H1 (cell line): ENCODE measurements at regions not wholly inside any gene's neighbourhood (a gene's known extent, or its start where the extent isn't known, plus 50 kb on each side); places are given as distances from the start of the nearest gene placed in this dataset.

ENCODE experiments used
- CTCF ChIA-PET: fragments of 300-600 bp; sonication (Branson Sonifier 250); formaldehyde crosslinking; loops from one replicate; lab custom pipeline; 2021; ENCODE audit not compliant: partially characterized antibody; lab: Charles Lee
- POLR2A ChIA-PET: fragments of 300-600 bp; sonication (Branson Sonifier 250); formaldehyde crosslinking; loops from one replicate; lab custom pipeline; 2021; ENCODE audit warnings: inconsistent platforms; ENCODE audit not compliant: partially characterized antibody; lab: Charles Lee
- DNase-seq, 2 experiments: peaks; one replicate each; pipeline versions ENCODE4 v3.0.0 to v3.0.0-alpha.2; 2010 to 2022; ENCODE audit warnings: low spot score in 2 of 2, low read depth in 1 of 2, mixed read lengths in 1 of 2
- FAIRE-seq: peaks from 2 replicates; lab custom pipeline; 2011; peaks lifted over from hg19 to GRCh38; lab: Jason Lieb, UNC
- H2AFZ ChIP-seq: 2 replicates; pipeline ENCODE4 v1.8.1; 2012; ENCODE audit warnings: low read length, inconsistent platforms
- H2AK5ac ChIP-seq: 2 replicates; pipeline ENCODE4 v1.6.1; 2013; ENCODE audit warnings: low read depth, low read length
- H2BK120ac ChIP-seq: replicated peaks from 2 replicates; pipeline ENCODE3; 2013; ENCODE audit warnings: low read depth, low read length, inconsistent platforms
- H2BK12ac ChIP-seq: 2 replicates; pipeline ENCODE4 v1.6.1; 2013; ENCODE audit warnings: low read depth, low read length
- H2BK15ac ChIP-seq: 2 replicates; pipeline ENCODE4 v1.6.1; 2013; ENCODE audit warnings: low read length
- H2BK20ac ChIP-seq: 2 replicates; pipeline ENCODE4 v1.6.1; 2013; ENCODE audit warnings: low read length
- H2BK5ac ChIP-seq: 2 replicates; pipeline ENCODE4 v1.6.1; 2013; ENCODE audit warnings: low read depth, low read length
- H3K14ac ChIP-seq: 2 replicates; pipeline ENCODE4 v1.6.1; 2013; ENCODE audit warnings: inconsistent platforms; ENCODE audit not compliant: insufficient read length
- H3K18ac ChIP-seq: 2 replicates; pipeline ENCODE4 v1.6.1; 2013; ENCODE audit warnings: low read length; ENCODE audit errors: extremely low read depth
- H3K23ac ChIP-seq: 2 replicates; pipeline ENCODE4 v1.6.1; 2013; ENCODE audit warnings: inconsistent platforms; ENCODE audit not compliant: insufficient read length
- H3K23me2 ChIP-seq: 2 replicates; pipeline ENCODE4 v1.6.1; 2013; ENCODE audit warnings: low read depth, low read length
- H3K27ac ChIP-seq: 2 replicates; pipeline ENCODE4 v1.6.1; 2011; ENCODE audit warnings: low read depth, low read length, inconsistent platforms
- H3K27me3 ChIP-seq, 4 experiments: replicated peaks in 1 of 4; 1 replicate in 1 of 4; 2 replicates in 3 of 4; pipeline versions ENCODE4 v1.6.1 to v1.8.1; 2011 to 2013; ENCODE audit warnings: low read length in 3 of 4, mild to moderate bottlenecking in 3 of 4, inconsistent platforms in 2 of 4, mixed read lengths in 2 of 4, moderate library complexity in 1 of 4; ENCODE audit not compliant: control insufficient read depth in 3 of 4, insufficient read depth in 3 of 4; ENCODE audit errors: extremely low read depth in 1 of 4
- H3K36me3 ChIP-seq, 4 experiments: 2 replicates each; pipeline versions ENCODE4 v1.6.1 to v1.8.1; 2011 to 2013; ENCODE audit warnings: mild to moderate bottlenecking in 4 of 4, low read length in 3 of 4, moderate library complexity in 2 of 4, control low read depth in 1 of 4, inconsistent platforms in 1 of 4; ENCODE audit not compliant: insufficient read depth in 4 of 4, control insufficient read depth in 2 of 4
- H3K4ac ChIP-seq: replicated peaks from 2 replicates; pipeline ENCODE3; 2013; ENCODE audit warnings: low read length, low read depth, mixed read lengths, inconsistent platforms; ENCODE audit not compliant: insufficient read length
- H3K4me1 ChIP-seq, 4 experiments: replicated peaks in 1 of 4; 1 replicate in 1 of 4; 2 replicates in 3 of 4; pipeline versions ENCODE4 v1.6.1 to v1.8.1; 2011 to 2013; ENCODE audit warnings: low read length in 3 of 4, inconsistent platforms in 2 of 4, mixed read lengths in 1 of 4; ENCODE audit not compliant: insufficient read depth in 4 of 4, control insufficient read depth in 3 of 4
- H3K4me2 ChIP-seq, 2 experiments: 2 replicates each; pipeline versions ENCODE4 v1.6.1 to v1.8.1; 2011 to 2013; ENCODE audit warnings: low read depth in 2 of 2, low read length in 2 of 2, control low read depth in 1 of 2, inconsistent platforms in 1 of 2, mild to moderate bottlenecking in 1 of 2; ENCODE audit not compliant: insufficient read depth in 1 of 2
- H3K4me3 ChIP-seq, 4 experiments: fragments of 200-600, 300-600 bp in 1 of 4; sonication (generic), shearing (Covaris generic), sonication (Bioruptor Twin) in 1 of 4; 2 replicates each; pipeline versions ENCODE4 v1.5.1 to v1.8.1; 2011 to 2016; ENCODE audit warnings: low read length in 4 of 4, low read depth in 3 of 4, control low read depth in 2 of 4, inconsistent platforms in 2 of 4, mild to moderate bottlenecking in 2 of 4, mixed read lengths in 1 of 4, moderate library complexity in 1 of 4; ENCODE audit not compliant: insufficient read depth in 2 of 4; ENCODE audit errors: extremely low read depth in 1 of 4
- H3K56ac ChIP-seq: replicated peaks from 2 replicates; pipeline ENCODE3; 2013; ENCODE audit warnings: low read depth, mild to moderate bottlenecking, mixed read lengths, low read length, inconsistent platforms; ENCODE audit not compliant: insufficient read length
- H3K79me1 ChIP-seq: 2 replicates; pipeline ENCODE4 v1.6.1; 2013; ENCODE audit warnings: low read depth, low read length, control low read depth
- H3K79me2 ChIP-seq, 2 experiments: 2 replicates each; pipeline versions ENCODE4 v1.6.1 to v1.8.1; 2012 to 2013; ENCODE audit warnings: low read length in 2 of 2, mild to moderate bottlenecking in 2 of 2, inconsistent platforms in 1 of 2; ENCODE audit not compliant: insufficient read depth in 2 of 2, control insufficient read depth in 1 of 2
- H3K9ac ChIP-seq, 4 experiments: replicated peaks in 1 of 4; 1 replicate in 1 of 4; 2 replicates in 3 of 4; pipeline versions ENCODE4 v1.6.1 to v1.8.1; 2011 to 2013; ENCODE audit warnings: low read depth in 3 of 4, low read length in 3 of 4, control low read depth in 2 of 4, mild to moderate bottlenecking in 2 of 4, moderate library complexity in 2 of 4, inconsistent platforms in 1 of 4; ENCODE audit errors: extremely low read depth in 1 of 4
- H3K9me3 ChIP-seq, 2 experiments: 2 replicates each; pipeline versions ENCODE4 v1.6.1 to v1.8.1; 2012 to 2013; ENCODE audit warnings: mild to moderate bottlenecking in 2 of 2, moderate library complexity in 2 of 2, control low read depth in 1 of 2, inconsistent platforms in 1 of 2, low read depth in 1 of 2, low read length in 1 of 2, mixed read lengths in 1 of 2; ENCODE audit not compliant: insufficient read depth in 2 of 2
- H4K20me1 ChIP-seq, 2 experiments: replicated peaks in 1 of 2; 2 replicates each; pipeline versions ENCODE3 to v1.8.1; 2011 to 2013; ENCODE audit warnings: inconsistent platforms in 2 of 2, low read length in 2 of 2, mild to moderate bottlenecking in 1 of 2; ENCODE audit not compliant: insufficient read depth in 2 of 2, control insufficient read depth in 1 of 2
- H4K5ac ChIP-seq: 2 replicates; pipeline ENCODE4 v1.6.1; 2013; ENCODE audit warnings: low read length, low read depth, mixed read lengths, inconsistent platforms; ENCODE audit not compliant: insufficient read length
- H4K8ac ChIP-seq: 2 replicates; pipeline ENCODE4 v1.8.0; 2013; ENCODE audit warnings: mild to moderate bottlenecking, moderate library complexity, low read length, inconsistent platforms; ENCODE audit not compliant: insufficient read depth; ENCODE audit errors: extremely low read depth
- H4K91ac ChIP-seq: replicated peaks from 2 replicates; pipeline ENCODE3; 2013; ENCODE audit warnings: low read length, mixed read lengths, inconsistent platforms; ENCODE audit not compliant: insufficient read length
- E2F6 ChIP-seq: IDR thresholded peaks from 2 replicates; pipeline ENCODE4 v1.6.1; 2012; ENCODE audit warnings: inconsistent platforms
- POLR2AphosphoS5 ChIP-seq: IDR thresholded peaks from 2 replicates; pipeline ENCODE4 v1.6.1; 2011; ENCODE audit warnings: low read depth, low read length
- RFX5 ChIP-seq: IDR thresholded peaks from 2 replicates; pipeline ENCODE4 v1.6.1; 2011; ENCODE audit warnings: low read depth, low read length, improper control_type of control experiment, borderline replicate concordance

- no peak for FAIRE-seq
- POLR2A ChIA-PET: no interaction called here
- peaks cover 0 to 3% of the 10 kb centered on the region in 2 experiments for H4K20me1 ChIP-seq
These were observed 175.6 kb upstream of the PPP1R26 start for GRCh38 chr9:135303865-135304499.

More at GRCh38 chr9:135303865-135304499, 175.6 kb upstream of the PPP1R26 start:
- DNase-seq: no peak
- no peak overlapping the region for H3K27ac ChIP-seq
- no peaks in the 10 kb centered on the region for H3K9me3 ChIP-seq
- peaks cover 9% of the 10 kb centered on the region; the same call in 1 of the 2 replicates for H3K23me2 ChIP-seq
- no peak overlapping the region for H3K9ac ChIP-seq
- H2AFZ ChIP-seq: no peak overlapping the region
- H2BK15ac ChIP-seq: no peak overlapping the region
- H3K79me2 ChIP-seq: no peaks in the 10 kb centered on the region
- no peaks in the 10 kb centered on the region; a peak in 1 of 7 replicates for H3K27me3 ChIP-seq
- no peak overlapping the region for H4K91ac ChIP-seq
- no peak overlapping the region for H4K5ac ChIP-seq
- CTCF ChIA-PET: no interaction called here
- no peak overlapping the region for H2BK12ac ChIP-seq
- no peak overlapping the region for H3K4me2 ChIP-seq
- H3K14ac ChIP-seq: no peak overlapping the region
- no peak overlapping the region for H2AK5ac ChIP-seq
- no peaks in the 10 kb centered on the region for H3K36me3 ChIP-seq
- H3K4me3 ChIP-seq: no peak overlapping the region
- no peak overlapping the region for H2BK20ac ChIP-seq
- no peak overlapping the region for H3K4ac ChIP-seq
- H2BK120ac ChIP-seq: no peak overlapping the region
- TF ChIP-seq E2F6 (no peak), RFX5 (no peak), POLR2AphosphoS5 (no peak)
- no peak overlapping the region for H2BK5ac ChIP-seq
- H3K79me1 ChIP-seq: no peaks in the 10 kb centered on the region
- peak overlapping the region; percentile 60 for H3K56ac ChIP-seq
- H3K23ac ChIP-seq: no peak overlapping the region
- no peak overlapping the region for H3K18ac ChIP-seq
- peaks cover 0 to 3% (median 0%) of the 10 kb centered on the region in 4 experiments; a peak in 1 of 7 replicates for H3K4me1 ChIP-seq
- H4K8ac ChIP-seq: no peak overlapping the region
